Osteoblast (primary cell): ENCODE measurements at regions not wholly inside any gene's neighbourhood (a gene's known extent, or its start where the extent isn't known, plus 50 kb on each side); places are given as distances from the start of the nearest gene placed in this dataset.
"Not testable (repeated sequence)": the region's sequence is repeated elsewhere in the genome, so short reads cannot be mapped to it uniquely, and the experiment has no call there.

Experiments used
- DNase-seq: peaks from one replicate; pipeline ENCODE4 v3.0.0; 2011; ENCODE audit warnings: low spot score, mixed read lengths; ENCODE audit not compliant: insufficient read length; ENCODE audit errors: missing footprints
- H2AFZ ChIP-seq: 2 replicates; pipeline ENCODE4 v1.6.0; 2011; ENCODE audit warnings: mild to moderate bottlenecking, low read length
- H3K27ac ChIP-seq: 2 replicates; pipeline ENCODE4 v1.5.1; 2011; ENCODE audit warnings: mild to moderate bottlenecking, low read depth, low read length, moderate library complexity
- H3K27me3 ChIP-seq: 2 replicates; pipeline ENCODE4 v1.6.0; 2012; ENCODE audit warnings: mild to moderate bottlenecking, control low read depth, inconsistent platforms, low read length, moderate library complexity; ENCODE audit not compliant: insufficient read depth
- H3K36me3 ChIP-seq: 2 replicates; pipeline ENCODE4 v1.5.1; 2011; ENCODE audit warnings: mild to moderate bottlenecking, low read length, control low read depth, moderate library complexity; ENCODE audit not compliant: insufficient read depth
- H3K4me1 ChIP-seq: 2 replicates; pipeline ENCODE4 v1.5.1; 2011; ENCODE audit warnings: mild to moderate bottlenecking, low read length, control low read depth, moderate library complexity; ENCODE audit not compliant: insufficient read depth
- H3K4me2 ChIP-seq: 2 replicates; pipeline ENCODE4 v1.6.0; 2011; ENCODE audit warnings: mild to moderate bottlenecking, low read length; ENCODE audit not compliant: insufficient read depth
- H3K4me3 ChIP-seq: fragments of 200-600 bp; sonication (generic); 3 replicates; pipeline ENCODE4 v1.5.1; 2012; ENCODE audit warnings: mild to moderate bottlenecking, low read length, inconsistent platforms; ENCODE audit not compliant: insufficient read depth
- H3K79me2 ChIP-seq: 2 replicates; pipeline ENCODE4 v1.6.0; 2012; ENCODE audit warnings: mild to moderate bottlenecking, low read length, control low read depth, inconsistent platforms; ENCODE audit not compliant: insufficient read depth
- H3K9me3 ChIP-seq: 2 replicates; pipeline ENCODE4 v1.5.1; 2011; ENCODE audit warnings: low read depth, low read length, control low read depth
- H4K20me1 ChIP-seq: 2 replicates; pipeline ENCODE4 v1.6.0; 2012; ENCODE audit warnings: mild to moderate bottlenecking, low read length, control low read depth; ENCODE audit not compliant: insufficient read depth
- TF ChIP-seq, protein P1 (sequence below): IDR thresholded peaks from 2 replicates; pipeline ENCODE4 v1.5.1; 2011; ENCODE audit warnings: mild to moderate bottlenecking, low read depth, low read length, moderate library complexity; ENCODE audit errors: extremely low read depth

DNA sequence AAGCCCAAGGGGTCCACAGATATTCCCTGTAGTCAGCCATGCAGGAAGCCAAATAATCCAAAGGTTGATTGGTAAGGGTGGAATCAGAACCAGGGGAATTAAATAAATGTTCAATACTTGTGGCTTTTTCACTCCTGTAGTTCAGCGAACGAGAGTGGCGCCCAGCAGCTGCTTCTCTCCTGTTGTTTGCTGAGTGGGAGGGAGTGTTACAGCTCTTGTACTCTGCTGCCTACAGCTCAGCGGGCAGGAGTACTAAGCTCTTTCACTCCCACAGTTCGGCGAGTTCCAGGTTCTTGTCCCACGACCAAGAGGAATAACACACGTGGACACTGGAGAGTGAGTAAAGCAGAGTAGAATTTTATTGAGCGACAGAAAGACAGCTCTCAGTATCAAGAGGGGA lies 105.9 kb downstream of the MOBP start:
- no peaks in the 10 kb centered on the region for H4K20me1 ChIP-seq
- no peaks in the 10 kb centered on the region for H3K36me3 ChIP-seq
- no peak for DNase-seq
- TF ChIP-seq, protein P1, sequence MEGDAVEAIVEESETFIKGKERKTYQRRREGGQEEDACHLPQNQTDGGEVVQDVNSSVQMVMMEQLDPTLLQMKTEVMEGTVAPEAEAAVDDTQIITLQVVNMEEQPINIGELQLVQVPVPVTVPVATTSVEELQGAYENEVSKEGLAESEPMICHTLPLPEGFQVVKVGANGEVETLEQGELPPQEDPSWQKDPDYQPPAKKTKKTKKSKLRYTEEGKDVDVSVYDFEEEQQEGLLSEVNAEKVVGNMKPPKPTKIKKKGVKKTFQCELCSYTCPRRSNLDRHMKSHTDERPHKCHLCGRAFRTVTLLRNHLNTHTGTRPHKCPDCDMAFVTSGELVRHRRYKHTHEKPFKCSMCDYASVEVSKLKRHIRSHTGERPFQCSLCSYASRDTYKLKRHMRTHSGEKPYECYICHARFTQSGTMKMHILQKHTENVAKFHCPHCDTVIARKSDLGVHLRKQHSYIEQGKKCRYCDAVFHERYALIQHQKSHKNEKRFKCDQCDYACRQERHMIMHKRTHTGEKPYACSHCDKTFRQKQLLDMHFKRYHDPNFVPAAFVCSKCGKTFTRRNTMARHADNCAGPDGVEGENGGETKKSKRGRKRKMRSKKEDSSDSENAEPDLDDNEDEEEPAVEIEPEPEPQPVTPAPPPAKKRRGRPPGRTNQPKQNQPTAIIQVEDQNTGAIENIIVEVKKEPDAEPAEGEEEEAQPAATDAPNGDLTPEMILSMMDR, result no peak
- no peak overlapping the region for H3K4me3 ChIP-seq
- H3K79me2 ChIP-seq, result no peaks in the 10 kb centered on the region
- no peaks in the 10 kb centered on the region for H3K9me3 ChIP-seq
- no peaks in the 10 kb centered on the region for H3K27me3 ChIP-seq
- H2AFZ ChIP-seq, result no peak overlapping the region
- no peaks in the 10 kb centered on the region for H3K4me1 ChIP-seq
- H3K4me2 ChIP-seq, result no peak overlapping the region
- no peak overlapping the region for H3K27ac ChIP-seq

DNA sequence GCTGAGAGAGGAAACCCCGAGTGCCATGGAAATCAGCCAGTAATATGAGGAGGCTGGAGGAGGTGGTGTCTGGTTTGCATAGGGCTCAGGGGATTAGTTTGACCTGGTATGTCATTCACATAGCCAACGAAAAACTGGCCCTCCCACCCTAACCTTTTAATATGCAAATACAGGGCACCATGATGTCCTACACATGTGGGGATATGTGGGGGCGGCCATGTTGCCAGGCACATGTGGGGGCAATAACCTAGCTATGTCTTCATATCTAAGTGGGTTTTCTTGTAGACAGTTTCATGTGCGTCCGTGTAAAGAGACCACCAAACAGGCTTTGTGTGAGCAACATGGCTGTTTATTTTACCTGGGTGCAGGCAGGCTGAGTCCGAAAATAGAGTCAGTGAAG lies 110.1 kb downstream of the MOBP start:
- Histone ChIP-seq H4K20me1 (no peaks in the 10 kb centered on the region), H3K4me2 (no peak overlapping the region), H3K4me1 (no peaks in the 10 kb centered on the region), H3K27me3 (no peaks in the 10 kb centered on the region), H2AFZ (no peak overlapping the region), H3K36me3 (no peaks in the 10 kb centered on the region), H3K9me3 (no peaks in the 10 kb centered on the region), H3K4me3 (no peak overlapping the region), H3K79me2 (no peaks in the 10 kb centered on the region), H3K27ac (no peak overlapping the region)
- TF ChIP-seq, protein P1, result no peak
- no peak for DNase-seq

DNA sequence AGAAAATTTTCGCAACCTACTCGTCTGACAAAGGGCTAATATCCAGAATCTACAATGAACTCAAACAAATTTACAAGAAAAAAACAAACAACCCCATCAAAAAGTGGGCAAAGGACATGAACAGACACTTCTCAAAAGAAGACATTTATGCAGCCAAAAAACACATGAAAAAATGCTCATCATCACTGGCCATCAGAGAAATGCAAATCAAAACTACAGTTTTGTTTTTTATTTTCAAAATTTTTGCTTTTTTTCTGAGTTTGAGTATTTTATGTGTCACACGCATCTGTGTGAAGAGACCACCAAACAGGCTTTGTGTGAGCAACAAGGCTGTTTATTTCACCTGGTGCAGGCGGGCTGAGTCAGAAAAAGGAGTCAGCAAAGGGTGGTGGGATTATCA lies 118.7 kb downstream of the MOBP start:
- not testable (repeated sequence) for H3K36me3 ChIP-seq, H4K20me1 ChIP-seq, H3K4me2 ChIP-seq, H3K27ac ChIP-seq, H3K27me3 ChIP-seq, H3K9me3 ChIP-seq, DNase-seq, H2AFZ ChIP-seq, H3K4me1 ChIP-seq, H3K79me2 ChIP-seq, H3K4me3 ChIP-seq

DNA sequence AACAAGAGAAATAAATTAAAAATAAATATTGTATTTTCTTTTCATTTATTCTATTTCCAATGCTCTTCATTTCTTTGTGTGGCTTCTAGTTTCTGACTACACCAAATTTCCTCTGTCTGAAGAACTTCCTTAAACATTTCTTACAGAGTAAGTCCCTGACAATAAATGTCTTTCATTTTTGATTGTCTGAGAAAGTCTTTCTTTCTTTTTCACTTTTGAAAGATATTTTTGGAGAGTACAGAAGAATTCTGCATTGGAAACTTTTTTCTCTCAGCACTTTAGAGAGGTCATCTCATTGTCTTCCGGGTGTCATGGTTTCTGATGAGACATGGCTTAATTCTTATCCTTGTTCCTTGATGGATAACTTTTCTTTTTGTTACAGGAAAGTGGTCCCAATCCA lies 119.6 kb downstream of the MOBP start:
- no peaks in the 10 kb centered on the region for H3K4me1 ChIP-seq
- no peaks in the 10 kb centered on the region for H4K20me1 ChIP-seq
- DNase-seq, result no peak
- H3K79me2 ChIP-seq, result no peaks in the 10 kb centered on the region
- H3K4me2 ChIP-seq, result no peak overlapping the region
- H3K4me3 ChIP-seq, result no peak overlapping the region
- no peak overlapping the region for H2AFZ ChIP-seq
- no peaks in the 10 kb centered on the region for H3K9me3 ChIP-seq
- H3K27me3 ChIP-seq, result no peaks in the 10 kb centered on the region
- TF ChIP-seq, protein P1, result no peak
- no peak overlapping the region for H3K27ac ChIP-seq
- no peaks in the 10 kb centered on the region for H3K36me3 ChIP-seq

DNA sequence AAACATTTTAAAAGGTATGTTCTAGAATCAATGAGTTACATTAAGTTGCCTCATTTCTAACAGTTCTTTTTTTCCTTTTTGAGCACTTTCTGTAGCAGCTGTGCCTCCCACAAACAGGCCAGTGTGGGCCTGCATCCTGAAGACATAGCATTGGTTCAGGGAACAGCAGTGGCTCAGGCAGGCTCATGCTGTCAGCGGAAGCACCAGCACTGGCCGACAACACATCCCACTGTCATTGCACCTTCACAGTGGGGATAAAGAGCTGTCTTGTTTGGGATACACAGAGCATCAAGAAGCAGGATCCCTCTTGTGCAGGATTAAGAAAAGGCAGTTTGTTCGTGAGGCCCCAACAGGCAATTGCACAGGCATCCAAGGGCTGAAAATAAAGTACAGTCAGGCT lies 123.3 kb downstream of the MOBP start:
- H3K4me1 ChIP-seq, result no peaks in the 10 kb centered on the region
- H3K4me3 ChIP-seq, result no peak overlapping the region
- H3K79me2 ChIP-seq, result no peaks in the 10 kb centered on the region
- DNase-seq, result no peak
- no peaks in the 10 kb centered on the region for H3K27me3 ChIP-seq
- H3K27ac ChIP-seq, result no peak overlapping the region
- no peak overlapping the region for H2AFZ ChIP-seq
- no peak overlapping the region for H3K4me2 ChIP-seq
- H3K9me3 ChIP-seq, result no peaks in the 10 kb centered on the region
- TF ChIP-seq, protein P1, result no peak
- H3K36me3 ChIP-seq, result no peaks in the 10 kb centered on the region
- H4K20me1 ChIP-seq, result no peaks in the 10 kb centered on the region
